ENCODE measurements at regions not wholly inside any gene's neighbourhood (a gene's known extent, or its start where the extent isn't known, plus 50 kb on each side); places are given as distances from the start of the nearest gene placed in this dataset.
"Not testable (repeated sequence)": the region's sequence is repeated elsewhere in the genome, so short reads cannot be mapped to it uniquely, and the experiment has no call there.

DNA sequence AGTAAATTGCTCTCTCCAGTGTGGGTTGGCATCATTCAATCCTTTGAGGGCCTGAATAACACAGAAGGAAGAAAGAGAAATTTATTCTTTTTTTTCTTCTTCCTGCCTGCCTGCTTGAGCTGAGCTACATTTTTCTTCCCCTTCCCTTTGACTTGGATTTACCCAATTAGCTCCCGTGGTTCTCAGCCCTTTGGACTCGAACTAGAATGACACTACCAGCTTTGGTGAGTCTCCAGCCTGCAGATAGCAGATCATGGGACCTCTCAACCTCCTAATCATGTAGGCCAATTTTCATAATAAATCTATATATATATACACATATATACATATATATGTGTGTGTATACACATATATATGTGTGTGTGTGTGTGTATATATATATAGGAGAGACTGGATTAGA lies 128.6 kb downstream of the ISOC1 start:
- no peak overlapping the region for H3K27ac ChIP-seq (ENCODE audit: low read length)
- WGBS (ENCODE audit: insufficient coverage, insufficient read length): no CpG with 5 or more reads among the region's 2 CpGs
- H3K4me1 ChIP-seq (ENCODE audit: control insufficient read depth, insufficient read depth, low read length): no peaks in the 10 kb centered on the region
- no peaks in the 10 kb centered on the region for H3K36me3 ChIP-seq (ENCODE audit: control insufficient read depth, insufficient read depth, low read length)
- no peaks in the 10 kb centered on the region for H3K27me3 ChIP-seq (ENCODE audit: control insufficient read depth, insufficient read depth, low read length)
- DNase-seq (ENCODE audit: low read depth, low spot score): no peak
- no peaks in the 10 kb centered on the region for H3K9me3 ChIP-seq (ENCODE audit: control insufficient read depth, insufficient read depth, low read length)
- H3K4me3 ChIP-seq (ENCODE audit: low read length): no peak overlapping the region

DNA sequence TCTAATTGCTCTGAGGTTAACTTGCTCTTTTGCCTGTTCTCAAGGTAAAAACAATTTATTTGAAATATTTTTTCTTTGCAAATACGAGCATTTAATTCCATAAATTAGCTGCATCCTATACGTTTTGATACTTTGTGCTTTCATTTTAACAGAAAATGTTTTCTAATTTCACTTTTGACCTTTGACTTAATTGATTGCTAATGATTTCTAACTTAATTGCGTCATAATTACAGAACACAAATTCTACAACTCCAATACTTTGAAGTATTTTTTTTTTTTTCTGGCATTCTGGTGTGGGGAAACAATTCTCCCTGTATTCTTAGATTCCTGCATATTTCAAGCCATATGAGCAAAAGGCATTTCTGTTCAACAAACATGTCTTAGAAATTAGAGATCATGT lies 134.0 kb downstream of the ISOC1 start:
- no CpG with 5 or more reads among the region's 3 CpGs for WGBS (ENCODE audit: insufficient coverage, insufficient read length)
- Histone ChIP-seq H3K27me3 (ENCODE audit: control insufficient read depth, insufficient read depth, low read length) (no peaks in the 10 kb centered on the region), H3K27ac (ENCODE audit: low read length) (no peak overlapping the region), H3K36me3 (ENCODE audit: control insufficient read depth, insufficient read depth, low read length) (no peaks in the 10 kb centered on the region), H3K4me3 (ENCODE audit: low read length) (no peak overlapping the region), H3K9me3 (ENCODE audit: control insufficient read depth, insufficient read depth, low read length) (no peaks in the 10 kb centered on the region), H3K4me1 (ENCODE audit: control insufficient read depth, insufficient read depth, low read length) (no peaks in the 10 kb centered on the region)
- DNase-seq (ENCODE audit: low read depth, low spot score): no peak

DNA sequence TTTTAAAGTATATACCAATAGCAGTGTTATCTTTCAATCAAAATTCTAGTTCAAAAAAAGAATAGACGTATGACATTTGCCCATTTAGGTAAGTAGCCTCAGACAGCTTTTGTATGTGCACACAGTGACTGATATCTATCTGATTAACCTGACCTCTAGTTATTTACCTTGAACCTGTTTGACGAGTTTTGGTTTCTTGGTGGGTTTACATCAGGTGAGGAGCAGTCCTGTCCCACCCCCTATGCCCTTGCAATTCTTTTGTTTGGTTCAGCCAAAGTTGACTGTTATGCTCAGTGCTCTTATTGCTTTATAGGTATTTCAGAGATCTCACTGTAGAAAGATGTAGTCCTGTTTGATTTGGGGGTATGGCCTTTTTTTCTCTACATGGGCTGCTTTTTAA lies 147.2 kb downstream of the ISOC1 start:
- Histone ChIP-seq H3K4me3 (ENCODE audit: low read length) (no peak overlapping the region), H3K4me1 (ENCODE audit: control insufficient read depth, insufficient read depth, low read length) (no peaks in the 10 kb centered on the region), H3K27ac (ENCODE audit: low read length) (no peak overlapping the region), H3K9me3 (ENCODE audit: control insufficient read depth, insufficient read depth, low read length) (no peaks in the 10 kb centered on the region), H3K36me3 (ENCODE audit: control insufficient read depth, insufficient read depth, low read length) (no peaks in the 10 kb centered on the region), H3K27me3 (ENCODE audit: control insufficient read depth, insufficient read depth, low read length) (no peaks in the 10 kb centered on the region)
- no CpG with 5 or more reads among the region's 2 CpGs for WGBS (ENCODE audit: insufficient coverage, insufficient read length)
- DNase-seq (ENCODE audit: low read depth, low spot score): no peak

DNA sequence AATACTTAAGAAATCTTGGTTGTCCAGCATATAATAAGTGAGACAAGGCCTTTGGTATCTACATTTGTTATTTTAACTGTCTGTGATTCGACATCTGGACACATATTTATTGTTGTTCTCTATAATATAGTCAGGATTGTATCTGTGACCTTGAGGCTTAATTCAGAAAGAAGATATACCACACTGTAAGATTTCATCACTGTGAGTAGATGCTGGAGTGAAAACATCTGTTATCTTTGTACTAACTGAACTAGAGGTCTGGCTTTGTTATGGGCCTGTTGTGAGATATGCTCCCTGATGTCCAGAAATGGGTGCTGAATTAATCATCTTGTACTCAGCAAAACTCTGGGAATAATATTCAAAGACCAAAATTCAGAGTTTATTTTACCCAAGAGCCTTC lies 148.5 kb downstream of the ISOC1 start:
- WGBS (ENCODE audit: insufficient coverage, insufficient read length): no CpG with 5 or more reads among the region's 1 CpG
- Histone ChIP-seq H3K27me3 (ENCODE audit: control insufficient read depth, insufficient read depth, low read length) (no peaks in the 10 kb centered on the region), H3K4me1 (ENCODE audit: control insufficient read depth, insufficient read depth, low read length) (no peaks in the 10 kb centered on the region), H3K4me3 (ENCODE audit: low read length) (no peak overlapping the region), H3K27ac (ENCODE audit: low read length) (no peak overlapping the region), H3K36me3 (ENCODE audit: control insufficient read depth, insufficient read depth, low read length) (no peaks in the 10 kb centered on the region), H3K9me3 (ENCODE audit: control insufficient read depth, insufficient read depth, low read length) (no peaks in the 10 kb centered on the region)
- no peak for DNase-seq (ENCODE audit: low read depth, low spot score)

DNA sequence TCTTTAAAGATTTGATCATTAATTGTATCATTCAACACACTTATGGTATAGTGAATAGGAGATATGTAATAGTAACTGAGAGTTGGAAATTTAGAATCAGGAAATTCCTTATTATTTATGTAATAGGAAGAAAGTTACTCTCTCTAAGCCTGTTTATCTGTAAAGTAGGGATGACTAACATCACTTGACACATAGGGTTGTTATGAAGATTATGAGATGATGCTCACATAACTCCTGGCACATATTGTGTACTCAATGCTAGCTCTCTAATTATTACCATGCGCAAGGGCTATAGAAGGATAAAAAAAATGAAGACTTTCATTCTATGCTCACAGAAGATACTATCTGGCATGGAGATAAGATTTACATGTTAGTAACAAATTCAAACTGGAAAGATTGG lies 149.9 kb downstream of the ISOC1 start:
- no peak for DNase-seq (ENCODE audit: low read depth, low spot score)
- WGBS (ENCODE audit: insufficient coverage, insufficient read length): no CpG with 5 or more reads among the region's 1 CpG

DNA sequence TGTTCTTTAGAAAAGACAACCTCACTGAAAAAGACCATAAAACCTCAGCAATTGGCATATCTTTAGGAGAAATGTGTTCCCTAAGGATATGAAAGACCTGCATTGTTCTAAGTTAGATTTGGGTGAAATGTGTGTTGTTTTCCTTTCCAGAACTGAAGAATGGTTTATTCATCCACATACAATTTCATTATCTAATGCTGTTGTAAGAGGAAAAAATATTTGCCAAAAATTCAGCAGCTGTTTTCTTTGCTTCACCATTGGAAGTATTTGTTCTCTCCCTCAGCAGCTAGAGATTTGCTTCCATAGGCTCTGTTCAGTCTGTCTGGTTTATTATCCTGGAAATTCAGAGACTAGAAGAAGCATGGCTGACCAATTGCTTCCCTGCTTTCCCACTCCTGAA lies 150.9 kb downstream of the ISOC1 start:
- Histone ChIP-seq H3K4me1 (ENCODE audit: control insufficient read depth, insufficient read depth, low read length) (no peaks in the 10 kb centered on the region), H3K36me3 (ENCODE audit: control insufficient read depth, insufficient read depth, low read length) (no peaks in the 10 kb centered on the region), H3K27ac (ENCODE audit: low read length) (no peak overlapping the region), H3K9me3 (ENCODE audit: control insufficient read depth, insufficient read depth, low read length) (no peaks in the 10 kb centered on the region), H3K4me3 (ENCODE audit: low read length) (no peak overlapping the region), H3K27me3 (ENCODE audit: control insufficient read depth, insufficient read depth, low read length) (no peaks in the 10 kb centered on the region)
- no peak for DNase-seq (ENCODE audit: low read depth, low spot score)

More for the DNA sequence above, 149.9 kb downstream of the ISOC1 start:
- no peak overlapping the region for H3K27ac ChIP-seq (ENCODE audit: low read length)
- H3K27me3 ChIP-seq (ENCODE audit: control insufficient read depth, insufficient read depth, low read length): no peaks in the 10 kb centered on the region
- H3K9me3 ChIP-seq (ENCODE audit: control insufficient read depth, insufficient read depth, low read length): no peaks in the 10 kb centered on the region
- no peak overlapping the region for H3K4me3 ChIP-seq (ENCODE audit: low read length)
- H3K4me1 ChIP-seq (ENCODE audit: control insufficient read depth, insufficient read depth, low read length): no peaks in the 10 kb centered on the region
- no peaks in the 10 kb centered on the region for H3K36me3 ChIP-seq (ENCODE audit: control insufficient read depth, insufficient read depth, low read length)

DNA sequence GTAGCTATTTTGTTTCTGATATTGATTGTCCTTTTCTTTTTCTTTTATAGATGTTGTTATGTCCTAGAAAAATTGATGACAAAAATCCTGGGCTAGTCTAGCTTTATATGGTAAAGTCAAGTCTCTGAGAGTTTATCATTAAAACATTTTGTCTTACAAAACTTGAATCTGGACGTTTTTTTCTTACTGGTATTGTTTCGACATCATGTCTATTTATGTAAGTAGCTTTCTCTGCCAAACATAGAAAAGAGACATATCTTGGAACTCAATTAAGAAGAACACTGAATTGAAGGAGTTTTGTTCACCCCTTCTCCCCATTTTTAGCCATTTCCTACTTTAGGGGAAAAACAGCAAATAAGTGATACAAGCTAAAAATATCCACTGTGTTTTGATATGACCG lies 151.5 kb downstream of the ISOC1 start:
- no peaks in the 10 kb centered on the region for H3K36me3 ChIP-seq (ENCODE audit: control insufficient read depth, insufficient read depth, low read length)
- DNase-seq (ENCODE audit: low read depth, low spot score): no peak
- H3K27me3 ChIP-seq (ENCODE audit: control insufficient read depth, insufficient read depth, low read length): no peaks in the 10 kb centered on the region
- H3K4me1 ChIP-seq (ENCODE audit: control insufficient read depth, insufficient read depth, low read length): no peaks in the 10 kb centered on the region
- H3K4me3 ChIP-seq (ENCODE audit: low read length): no peak overlapping the region
- H3K27ac ChIP-seq (ENCODE audit: low read length): no peak overlapping the region
- no CpG with 5 or more reads among the region's 3 CpGs for WGBS (ENCODE audit: insufficient coverage, insufficient read length)
- no peaks in the 10 kb centered on the region for H3K9me3 ChIP-seq (ENCODE audit: control insufficient read depth, insufficient read depth, low read length)

DNA sequence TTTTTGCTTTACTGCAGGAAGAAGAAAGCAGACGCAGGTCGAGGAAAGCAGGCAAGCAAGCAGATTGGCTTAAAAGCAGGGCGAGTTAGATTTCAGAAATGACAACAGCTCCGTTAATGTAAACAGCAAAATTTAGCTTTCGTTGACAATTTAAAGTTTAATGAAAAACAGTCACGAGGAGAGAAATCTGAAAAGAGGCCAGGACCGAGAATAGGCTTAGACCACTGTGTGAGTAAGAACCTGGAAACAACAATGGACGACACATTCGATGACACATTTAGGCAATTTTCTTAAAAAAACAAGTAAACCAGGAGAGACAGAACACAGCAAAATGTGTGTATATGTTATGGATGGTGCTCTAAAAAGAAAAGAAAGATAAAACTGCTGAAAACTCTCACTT lies 155.3 kb downstream of the ISOC1 start:
- WGBS (ENCODE audit: insufficient coverage, insufficient read length): no CpG with 5 or more reads among the region's 9 CpGs
- DNase-seq (ENCODE audit: low read depth, low spot score): no peak
- H3K27ac ChIP-seq (ENCODE audit: low read length): no peak overlapping the region
- H3K4me1 ChIP-seq (ENCODE audit: control insufficient read depth, insufficient read depth, low read length): no peaks in the 10 kb centered on the region
- no peaks in the 10 kb centered on the region for H3K27me3 ChIP-seq (ENCODE audit: control insufficient read depth, insufficient read depth, low read length)
- H3K4me3 ChIP-seq (ENCODE audit: low read length): no peak overlapping the region
- no peaks in the 10 kb centered on the region for H3K36me3 ChIP-seq (ENCODE audit: control insufficient read depth, insufficient read depth, low read length)
- H3K9me3 ChIP-seq (ENCODE audit: control insufficient read depth, insufficient read depth, low read length): no peaks in the 10 kb centered on the region

DNA sequence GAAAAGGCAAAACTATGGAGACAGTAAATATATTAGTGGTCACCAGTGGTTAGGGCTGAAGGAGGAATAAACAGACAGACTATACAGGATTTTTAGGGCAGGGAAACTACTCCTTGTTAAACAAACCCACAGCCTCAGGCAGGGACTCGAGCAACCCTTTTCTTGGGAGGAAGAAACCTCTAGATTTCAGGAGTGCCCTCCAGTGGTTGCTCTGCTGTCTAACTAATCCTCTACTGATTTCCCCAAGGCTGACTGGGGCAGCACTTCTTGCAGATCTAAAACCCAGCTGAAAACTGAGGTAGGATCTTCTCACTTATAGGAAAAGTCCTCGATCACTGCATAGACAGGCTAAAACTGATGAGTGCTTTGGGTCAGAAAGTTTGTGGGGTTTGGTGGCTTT lies 176.8 kb downstream of the ISOC1 start:
- DNase-seq (ENCODE audit: low read depth, low spot score): peak; percentile 13
- H3K27ac ChIP-seq (ENCODE audit: low read length): no peak overlapping the region
- no peaks in the 10 kb centered on the region for H3K36me3 ChIP-seq (ENCODE audit: control insufficient read depth, insufficient read depth, low read length)
- WGBS (ENCODE audit: insufficient coverage, insufficient read length): no CpG with 5 or more reads among the region's 2 CpGs
- H3K4me3 ChIP-seq (ENCODE audit: low read length): no peak overlapping the region
- no peaks in the 10 kb centered on the region for H3K9me3 ChIP-seq (ENCODE audit: control insufficient read depth, insufficient read depth, low read length)
- H3K27me3 ChIP-seq (ENCODE audit: control insufficient read depth, insufficient read depth, low read length): no peaks in the 10 kb centered on the region
- H3K4me1 ChIP-seq (ENCODE audit: control insufficient read depth, insufficient read depth, low read length): no peaks in the 10 kb centered on the region; the same call in 1 of the 2 replicates

DNA sequence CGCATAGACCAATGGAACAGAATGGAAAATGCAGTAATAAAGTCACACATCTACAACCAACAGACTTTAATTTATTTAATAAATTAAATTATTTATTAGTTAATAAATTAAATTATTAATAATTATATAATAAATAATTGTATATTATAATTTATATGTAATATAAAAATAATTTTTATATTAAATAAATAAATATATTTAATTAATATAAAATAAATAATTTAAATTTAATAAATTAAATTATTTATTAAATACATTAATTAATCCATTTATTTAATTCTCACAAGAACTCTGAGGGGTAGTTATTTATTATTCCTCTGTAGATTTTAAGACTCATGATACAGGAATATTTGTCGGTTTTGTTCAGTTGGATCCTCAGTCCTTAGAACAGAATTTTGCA lies 176.1 kb upstream of the ADAMTS19 start:
- no peaks in the 10 kb centered on the region for H3K27me3 ChIP-seq (ENCODE audit: control insufficient read depth, insufficient read depth, low read length)
- no peaks in the 10 kb centered on the region for H3K9me3 ChIP-seq (ENCODE audit: control insufficient read depth, insufficient read depth, low read length)
- no peak overlapping the region for H3K27ac ChIP-seq (ENCODE audit: low read length)
- no peak for DNase-seq (ENCODE audit: low read depth, low spot score)
- H3K4me3 ChIP-seq (ENCODE audit: low read length): no peak overlapping the region
- no peaks in the 10 kb centered on the region for H3K36me3 ChIP-seq (ENCODE audit: control insufficient read depth, insufficient read depth, low read length)
- WGBS (ENCODE audit: insufficient coverage, insufficient read length): no CpG with 5 or more reads among the region's 2 CpGs
- H3K4me1 ChIP-seq (ENCODE audit: control insufficient read depth, insufficient read depth, low read length): no peaks in the 10 kb centered on the region

DNA sequence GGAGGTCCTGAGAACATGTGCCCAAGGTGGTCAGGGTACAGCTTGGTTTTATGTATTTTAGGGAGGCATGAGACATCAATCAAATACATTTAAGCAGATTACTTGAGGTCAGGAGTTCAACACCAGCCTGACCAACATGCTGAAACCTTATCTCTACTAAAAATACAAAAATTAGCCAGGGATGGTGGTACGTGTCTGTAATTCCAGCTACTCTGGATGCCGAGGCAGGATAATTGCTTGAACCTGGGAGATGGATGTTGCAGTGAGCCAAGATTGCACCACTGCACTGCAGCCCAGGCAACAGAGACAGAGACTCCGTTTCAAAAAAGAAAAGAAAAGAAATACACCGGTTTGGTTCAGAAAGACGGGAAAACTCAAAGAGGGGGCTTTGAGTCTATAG lies 165.9 kb upstream of the ADAMTS19 start:
- not testable (repeated sequence) for H3K4me1 ChIP-seq (ENCODE audit: control insufficient read depth, insufficient read depth, low read length); H3K27ac ChIP-seq (ENCODE audit: low read length); H3K9me3 ChIP-seq (ENCODE audit: control insufficient read depth, insufficient read depth, low read length); H3K4me3 ChIP-seq (ENCODE audit: low read length); H3K27me3 ChIP-seq (ENCODE audit: control insufficient read depth, insufficient read depth, low read length); H3K36me3 ChIP-seq (ENCODE audit: control insufficient read depth, insufficient read depth, low read length); DNase-seq (ENCODE audit: low read depth, low spot score)
- no CpG with 5 or more reads among the region's 5 CpGs for WGBS (ENCODE audit: insufficient coverage, insufficient read length)
